Large intestine (tissue), 3 donors: ENCODE measurements at regions not wholly inside any gene's neighbourhood (a gene's known extent, or its start where the extent isn't known, plus 50 kb on each side); places are given as distances from the start of the nearest gene placed in this dataset.

Experiments
- DNase-seq, 2 donors: peaks; one replicate each; pipeline versions ENCODE4 v3.0.0 to v3.0.0-alpha.2; 2013
- H3K27ac ChIP-seq: one replicate; pipeline ENCODE4 v1.5.1; 2013; ENCODE audit warnings: low read length
- H3K27me3 ChIP-seq: 2 replicates; pipeline ENCODE4 v1.6.1; 2013; ENCODE audit warnings: low read length; ENCODE audit not compliant: control insufficient read depth, insufficient read depth
- H3K36me3 ChIP-seq: 2 replicates; pipeline ENCODE4 v1.6.1; 2013; ENCODE audit warnings: low read length; ENCODE audit not compliant: control insufficient read depth, insufficient read depth
- H3K4me1 ChIP-seq: one replicate; pipeline ENCODE4 v1.6.1; 2013; ENCODE audit warnings: low read length; ENCODE audit not compliant: control insufficient read depth, insufficient read depth
- H3K4me3 ChIP-seq: one replicate; pipeline ENCODE4 v1.5.1; 2013; ENCODE audit warnings: low read length
- H3K9me3 ChIP-seq: one replicate; pipeline ENCODE4 v1.6.1; 2013; ENCODE audit warnings: mild to moderate bottlenecking, low read depth, low read length, moderate library complexity; ENCODE audit not compliant: control insufficient read depth
- WGBS: methylation state at CpG from one replicate; pipeline ENCODE4 v1.1.5; 2013; ENCODE audit warnings: low lambda C conversion rate; ENCODE audit not compliant: insufficient coverage; 5-methylcytosine and 5-hydroxymethylcytosine counted together

GRCh38 chrX:147322496-147322895 lies 508.0 kb upstream of the CXorf51A start:
- Histone ChIP-seq H3K36me3 (no peaks in the 10 kb centered on the region), H3K27ac (no peak overlapping the region), H3K27me3 (no peaks in the 10 kb centered on the region), H3K9me3 (no peaks in the 10 kb centered on the region), H3K4me1 (no peaks in the 10 kb centered on the region), H3K4me3 (no peak overlapping the region)
- WGBS = no CpG with 5 or more reads among the region's 3 CpGs
- DNase-seq = no peak

DNA sequence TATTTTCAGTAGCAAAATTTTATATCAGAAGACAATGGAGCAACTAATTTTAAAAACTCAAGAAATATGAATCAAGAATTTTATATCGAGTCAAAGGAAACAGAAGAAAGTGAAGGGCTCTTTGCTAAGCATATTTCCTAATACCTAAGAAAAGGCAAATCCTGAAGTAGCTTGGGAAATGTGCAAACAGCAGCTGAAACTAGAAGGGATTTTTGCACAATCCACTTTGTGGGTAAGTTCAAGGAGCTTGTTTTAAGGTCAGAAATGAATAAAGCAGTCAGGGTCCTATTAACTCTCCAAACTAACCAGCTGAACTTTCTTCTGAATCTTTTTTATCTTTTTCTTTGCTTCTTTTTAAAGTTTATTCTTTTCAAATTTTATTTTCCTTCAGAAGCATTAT lies 500.9 kb upstream of the CXorf51A start:
- H3K27ac ChIP-seq = no peak overlapping the region
- no peak overlapping the region for H3K4me3 ChIP-seq
- no peaks in the 10 kb centered on the region for H3K9me3 ChIP-seq
- H3K36me3 ChIP-seq = no peaks in the 10 kb centered on the region
- WGBS = no CpG with 5 or more reads among the region's 1 CpG
- H3K27me3 ChIP-seq = no peaks in the 10 kb centered on the region
- no peak for DNase-seq
- H3K4me1 ChIP-seq = no peaks in the 10 kb centered on the region
